ENCODE measurements at regions not wholly inside any gene's neighbourhood (a gene's known extent, or its start where the extent isn't known, plus 50 kb on each side); places are given as distances from the start of the nearest gene placed in this dataset.

- POLR2A ChIA-PET = no interaction called here
- no peak overlapping the region for H3K4me3 ChIP-seq (ENCODE audit: low read depth in 2 of 2, low read length in 2 of 2)
- no peak for ATAC-seq
- intact Hi-C loops (cut with micrococcal nuclease; ENCODE audit: unreplicated experiment) = no loop called here
- CTCF ChIA-PET = no interaction called here
- no peaks in the 10 kb centered on the region for H3K27me3 ChIP-seq (ENCODE audit: control insufficient read depth, insufficient read depth, low read length)
- DNase-seq (ENCODE audit: low read depth, low spot score) = no peak
- no peaks in the 10 kb centered on the region for H3K4me1 ChIP-seq (ENCODE audit: control insufficient read depth, insufficient read depth, low read length)
- no TSS peak for BruUV-seq (replicated peaks)
- TF ChIP-seq TCF7L2 (IDR thresholded peaks at IDR 0.05; ENCODE audit: low read depth, low read length) = no peak
- H3K9me3 ChIP-seq (ENCODE audit: control insufficient read depth, insufficient read depth, low read depth, low read length) = no peaks in the 10 kb centered on the region
- in situ Hi-C loops (cut with HindIII; ENCODE audit: low pct_unique_long_range_greater_than_20kb, low sequenced_read_pairs) = no loop called here
- H3K36me3 ChIP-seq (ENCODE audit: control insufficient read depth, insufficient read depth, low read length) = no peaks in the 10 kb centered on the region
- no peak overlapping the region for H3K27ac ChIP-seq (ENCODE audit: low read length)
Measured at GRCh38 chr6:21355638-21356037, 237.9 kb upstream of the SOX4 start.

- Histone ChIP-seq H3K27me3 (ENCODE audit: control insufficient read depth, insufficient read depth, low read length) (no peaks in the 10 kb centered on the region), H3K36me3 (ENCODE audit: control insufficient read depth, insufficient read depth, low read length) (no peaks in the 10 kb centered on the region), H3K27ac (ENCODE audit: low read length) (no peak overlapping the region), H3K9me3 (ENCODE audit: control insufficient read depth, insufficient read depth, low read depth, low read length) (no peaks in the 10 kb centered on the region), H3K4me1 (ENCODE audit: control insufficient read depth, insufficient read depth, low read length) (no peaks in the 10 kb centered on the region), H3K4me3 (ENCODE audit: low read depth in 2 of 2, low read length in 2 of 2) (no peak overlapping the region)
- TF ChIP-seq POLR2AphosphoS5 (IDR thresholded peaks at IDR 0.05; ENCODE audit: low read depth, low read length) (no peak), CTCF (IDR thresholded peaks at IDR 0.05) (no peak), REST (IDR thresholded peaks at IDR 0.05; ENCODE audit: insufficient read depth in 1 of 2, low read depth in 2 of 2, low read length in 1 of 2) (no peak), SIN3A (IDR thresholded peaks at IDR 0.05; ENCODE audit: borderline replicate concordance, insufficient read depth, low read depth, low read length) (no peak), TCF7L2 (IDR thresholded peaks at IDR 0.05; ENCODE audit: low read depth, low read length) (no peak)
- CTCF ChIA-PET = no interaction called here
- no TSS peak for BruUV-seq (replicated peaks)
- DNase-seq (ENCODE audit: low read depth, low spot score) (no peak), ATAC-seq (no peak)
- POLR2A ChIA-PET = no interaction called here
- in situ Hi-C loops (cut with HindIII; ENCODE audit: low pct_unique_long_range_greater_than_20kb, low sequenced_read_pairs) (no loop called here), intact Hi-C loops (cut with micrococcal nuclease; ENCODE audit: unreplicated experiment) (no loop called here)
Measured at GRCh38 chr6:21357262-21357661, 236.3 kb upstream of the SOX4 start.

GRCh38 chr6:21359926-21360325, 233.6 kb upstream of the SOX4 start:
- no peaks in the 10 kb centered on the region for H3K27me3 ChIP-seq (ENCODE audit: control insufficient read depth, insufficient read depth, low read length)
- H3K36me3 ChIP-seq (ENCODE audit: control insufficient read depth, insufficient read depth, low read length) = no peaks in the 10 kb centered on the region
- ATAC-seq (no peak), DNase-seq (ENCODE audit: low read depth, low spot score) (no peak)
- CTCF ChIA-PET = no interaction called here
- POLR2A ChIA-PET = no interaction called here
- H3K4me1 ChIP-seq (ENCODE audit: control insufficient read depth, insufficient read depth, low read length) = no peaks in the 10 kb centered on the region
- no TSS peak for BruUV-seq (replicated peaks)
- no peaks in the 10 kb centered on the region for H3K9me3 ChIP-seq (ENCODE audit: control insufficient read depth, insufficient read depth, low read depth, low read length)
- H3K27ac ChIP-seq (ENCODE audit: low read length) = no peak overlapping the region
- in situ Hi-C loops (cut with HindIII; ENCODE audit: low pct_unique_long_range_greater_than_20kb, low sequenced_read_pairs) = no loop called here
- no peak overlapping the region for H3K4me3 ChIP-seq (ENCODE audit: low read depth in 2 of 2, low read length in 2 of 2)
- intact Hi-C loops (cut with micrococcal nuclease; ENCODE audit: unreplicated experiment) = no loop called here
- no peak for TF ChIP-seq REST (IDR thresholded peaks at IDR 0.05; ENCODE audit: insufficient read depth in 1 of 2, low read depth in 2 of 2, low read length in 1 of 2)
